ENCODE measurements at regions not wholly inside any gene's neighbourhood (a gene's known extent, or its start where the extent isn't known, plus 50 kb on each side); places are given as distances from the start of the nearest gene placed in this dataset.
"Not testable (repeated sequence)": the region's sequence is repeated elsewhere in the genome, so short reads cannot be mapped to it uniquely, and the experiment has no call there.

DNA sequence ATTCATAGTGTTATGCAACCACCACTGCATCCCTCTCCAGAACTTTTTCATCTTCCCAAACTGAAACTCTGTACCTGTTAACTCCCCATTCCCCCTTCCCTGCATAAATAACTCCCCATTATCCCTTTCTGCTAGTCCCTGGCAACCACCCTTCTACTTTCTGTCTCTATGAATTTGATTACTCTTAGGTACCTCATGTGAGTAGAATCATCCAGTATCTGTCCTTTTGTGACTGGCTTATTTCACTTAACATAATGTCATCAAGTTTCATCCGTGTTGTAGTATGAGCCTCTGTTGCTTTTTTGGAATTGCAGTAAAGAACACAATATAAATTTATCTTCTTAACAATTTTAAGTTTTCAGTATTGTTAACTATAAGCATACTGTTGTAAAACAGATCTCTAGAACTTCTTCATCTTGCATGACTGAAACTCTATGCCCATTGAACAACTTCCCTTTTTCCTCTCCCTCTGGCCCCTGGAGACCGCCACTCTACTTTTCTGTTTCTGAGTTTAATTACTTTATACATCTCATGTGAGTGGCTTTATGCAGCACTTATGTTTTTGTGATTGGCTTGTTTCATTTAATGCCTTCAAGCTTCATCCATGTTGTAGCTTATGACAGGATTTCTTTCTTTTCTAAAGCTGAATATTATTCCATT is 87.3 kb upstream of the ABCC4 start:
- intact Hi-C loops (cut with micrococcal nuclease): no loop called here

DNA sequence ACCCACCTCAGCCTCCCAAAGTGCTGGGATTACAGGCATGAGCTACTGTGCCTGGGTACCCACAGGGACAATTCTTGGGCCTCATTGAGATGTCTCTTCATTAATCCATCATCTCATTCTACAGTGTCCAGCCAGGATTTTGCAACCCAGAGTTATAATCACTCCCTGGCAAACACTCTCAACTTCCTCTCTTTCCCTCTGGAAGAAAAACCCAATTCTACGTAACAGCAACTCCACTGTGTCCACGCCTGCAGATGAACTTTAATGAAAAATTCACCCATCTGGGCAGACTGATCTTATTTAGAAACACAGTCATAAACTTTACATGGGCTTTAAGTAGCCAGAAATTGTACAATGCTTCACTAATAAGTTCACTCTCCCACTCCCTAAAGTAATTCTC is 90.1 kb upstream of the ABCC4 start:
- intact Hi-C loops (cut with micrococcal nuclease): no loop called here

DNA sequence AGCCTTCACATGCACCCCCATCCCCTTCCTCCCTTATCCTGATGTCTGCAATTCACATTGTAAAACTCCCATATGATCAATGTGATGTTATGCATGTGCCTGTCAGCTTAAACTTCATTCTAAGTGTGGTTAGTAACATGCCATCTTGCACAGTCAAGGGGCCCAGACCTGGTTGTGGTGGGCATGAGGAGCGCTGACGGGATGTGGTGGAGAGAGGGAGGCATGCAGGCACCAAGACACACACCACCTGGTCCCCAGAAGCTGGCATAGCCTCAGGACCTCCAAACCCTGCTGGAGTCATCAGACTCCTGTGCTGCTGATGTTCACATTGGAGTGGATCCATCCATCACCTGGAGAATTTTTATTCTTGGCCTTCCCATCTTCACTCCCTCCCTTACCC is 90.5 kb upstream of the ABCC4 start:
- intact Hi-C loops (cut with micrococcal nuclease): no loop called here

DNA sequence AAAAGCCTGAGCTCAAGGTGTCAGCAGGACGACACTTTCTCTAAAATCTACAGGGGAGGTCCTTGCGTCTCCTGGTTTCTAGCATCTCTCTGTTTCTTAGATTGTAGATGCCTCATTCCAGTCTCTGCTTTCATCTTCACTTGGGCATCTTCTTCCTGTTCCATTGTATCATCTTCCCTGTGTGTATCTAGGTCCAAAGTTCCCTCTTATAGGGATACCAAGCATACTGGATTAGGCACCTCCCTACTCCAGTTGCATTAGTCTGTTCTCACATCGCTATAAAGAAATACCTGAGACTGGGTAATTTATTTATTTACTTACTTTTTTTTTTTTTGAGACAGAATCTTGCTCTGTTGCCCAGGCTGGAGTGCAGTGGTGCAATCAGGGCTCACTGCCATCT is 91.3 kb upstream of the ABCC4 start:
- intact Hi-C loops (cut with micrococcal nuclease): no loop called here

DNA sequence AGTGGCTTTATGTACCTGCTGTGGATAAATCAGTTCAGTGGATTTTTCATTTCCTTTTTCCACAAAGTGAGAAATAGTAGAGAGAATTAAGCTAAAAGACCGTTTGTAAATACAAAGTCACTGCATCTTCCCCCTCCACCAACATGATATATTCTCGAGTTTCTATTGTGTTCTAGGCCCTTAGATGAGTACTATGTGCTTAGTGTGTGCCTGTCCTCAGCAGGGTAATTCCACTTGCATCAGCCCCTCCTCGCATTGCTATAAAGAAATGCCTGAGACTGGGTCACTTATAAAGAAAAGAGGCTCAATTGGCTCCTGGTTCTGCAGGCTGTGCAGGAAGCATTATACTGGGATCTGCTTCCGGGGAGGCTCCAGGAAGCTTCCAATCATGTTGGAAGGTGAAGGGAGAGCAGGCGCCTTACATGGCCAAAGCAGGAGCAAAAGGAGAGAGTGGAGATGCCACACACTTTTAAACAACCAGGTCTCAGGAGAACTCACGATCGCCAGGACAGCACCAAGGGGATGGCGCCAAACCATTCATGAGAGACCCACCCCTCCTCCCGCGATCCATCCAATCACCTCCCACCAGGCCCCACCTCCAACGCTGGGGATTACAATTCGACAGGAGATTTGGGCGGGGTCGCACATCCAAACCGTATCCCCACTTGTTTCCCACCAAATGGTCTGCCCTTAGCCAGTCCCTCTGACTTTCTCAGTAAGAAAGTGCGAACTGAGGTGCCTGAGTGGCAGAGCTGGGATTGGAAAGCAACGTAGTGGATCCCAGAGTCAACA is 102.3 kb upstream of the ABCC4 start:
- intact Hi-C loops (cut with micrococcal nuclease): loop anchor here (1.0 to 5.0 kb wide), 6 partner anchors 75 to 966 kb away; partner anchors contain the start of gene ABCC4

DNA sequence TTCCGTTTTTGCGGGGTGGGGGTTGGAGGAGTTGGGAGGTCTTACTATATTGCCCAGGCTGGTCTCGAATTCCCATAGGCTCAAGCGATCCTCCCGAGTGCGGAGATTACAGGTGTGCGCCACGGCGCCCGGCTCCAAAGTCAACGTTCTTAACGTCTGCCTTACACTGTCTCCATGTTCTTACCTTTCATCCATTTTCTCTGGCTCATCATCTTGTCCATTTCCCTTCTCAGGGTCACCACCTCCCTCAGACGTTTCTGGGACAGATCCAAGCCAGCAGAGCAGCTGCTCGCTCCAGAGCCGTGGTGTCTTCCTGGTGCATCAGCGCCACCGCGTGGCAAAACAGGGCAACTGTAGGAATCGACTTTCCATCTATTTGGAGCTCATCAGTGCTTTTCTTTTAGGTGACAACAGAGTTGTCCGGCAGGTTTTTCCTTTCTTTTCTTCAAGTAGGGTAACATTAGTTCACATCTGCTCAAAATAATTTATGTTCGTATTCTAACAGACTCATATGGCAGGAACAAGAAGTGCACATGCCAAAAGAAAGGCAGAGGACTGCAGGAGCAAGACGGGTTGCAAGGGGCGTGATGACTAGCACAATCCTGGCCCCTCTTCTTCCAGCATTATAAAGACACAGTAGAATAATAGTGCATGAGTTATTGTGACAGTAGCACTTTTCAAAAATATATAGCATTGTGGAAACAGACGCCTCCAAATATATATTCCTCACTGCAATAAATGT is 103.1 kb upstream of the ABCC4 start:
- intact Hi-C loops (cut with micrococcal nuclease): loop anchor here (1.0 to 5.0 kb wide), 6 partner anchors 74 to 967 kb away; partner anchors contain the start of gene ABCC4

DNA sequence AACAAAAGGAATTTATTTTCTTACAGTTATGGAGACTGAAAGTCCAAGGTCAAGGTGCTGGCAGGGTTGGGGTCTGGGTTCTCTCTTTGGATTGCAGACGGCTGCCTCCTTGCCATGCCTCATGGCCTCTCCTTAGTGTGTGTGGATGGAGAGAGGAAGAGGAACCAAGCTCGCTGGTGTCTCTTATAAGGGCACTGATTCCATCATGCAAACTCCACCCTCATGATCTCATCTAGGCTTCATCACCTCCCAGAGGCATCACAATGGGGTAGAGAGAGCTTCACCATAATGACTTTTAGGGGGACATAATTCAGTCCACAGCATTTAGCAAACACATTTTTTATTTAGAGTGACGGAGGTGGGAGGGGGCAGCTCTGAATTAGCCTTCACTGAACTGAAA is 104.9 kb upstream of the ABCC4 start:
- intact Hi-C loops (cut with micrococcal nuclease): no loop called here

DNA sequence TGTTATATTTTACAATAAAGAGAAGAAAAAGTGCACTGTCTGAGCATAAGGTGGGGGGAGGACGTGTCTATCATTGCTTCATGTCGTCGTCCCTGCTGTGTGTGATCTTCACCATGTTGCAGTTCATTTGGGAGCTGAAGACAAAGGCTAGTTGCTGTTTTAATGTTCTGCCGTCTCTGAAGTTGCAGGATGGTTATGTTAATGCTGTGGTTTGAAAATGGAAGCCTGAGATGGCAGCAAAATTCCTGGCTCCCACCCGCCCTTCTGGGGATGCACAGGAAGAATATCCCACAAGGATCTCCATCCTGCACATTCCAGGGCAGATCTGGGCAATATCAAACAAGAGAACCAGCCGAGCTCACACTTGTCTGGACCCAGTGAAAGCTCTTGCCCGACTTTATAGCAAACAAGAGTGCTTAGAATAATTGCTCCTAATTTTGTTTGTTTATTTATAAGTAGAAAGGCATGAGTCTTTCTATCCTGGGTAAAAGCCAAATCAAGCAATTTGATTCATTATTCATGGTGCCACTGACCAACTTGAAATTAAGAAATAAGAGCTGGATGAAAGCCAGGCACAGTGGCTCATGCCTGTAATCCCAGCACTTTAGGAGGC is 110.3 kb upstream of the ABCC4 start:
- intact Hi-C loops (cut with micrococcal nuclease): no loop called here

DNA sequence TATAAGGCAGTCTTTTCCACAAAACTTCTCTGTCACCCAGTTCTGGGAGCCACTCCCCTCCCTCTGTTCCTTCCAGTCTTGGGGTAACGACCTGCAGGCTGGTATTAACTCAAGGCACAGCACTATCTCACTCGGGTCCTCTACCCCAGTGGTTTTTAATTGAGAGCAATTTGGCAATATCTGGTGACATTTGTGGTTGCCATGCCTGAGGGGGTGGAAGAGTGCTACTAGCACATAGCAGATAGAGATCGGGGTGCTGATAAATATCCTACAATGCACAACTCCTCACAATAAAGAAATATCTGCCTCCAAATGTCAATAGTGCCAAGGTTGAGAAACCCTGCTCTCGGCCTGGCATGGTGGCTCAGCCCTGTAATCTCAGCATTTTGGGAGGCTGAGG is 117.7 kb upstream of the ABCC4 start:
- intact Hi-C loops (cut with micrococcal nuclease): no loop called here

DNA sequence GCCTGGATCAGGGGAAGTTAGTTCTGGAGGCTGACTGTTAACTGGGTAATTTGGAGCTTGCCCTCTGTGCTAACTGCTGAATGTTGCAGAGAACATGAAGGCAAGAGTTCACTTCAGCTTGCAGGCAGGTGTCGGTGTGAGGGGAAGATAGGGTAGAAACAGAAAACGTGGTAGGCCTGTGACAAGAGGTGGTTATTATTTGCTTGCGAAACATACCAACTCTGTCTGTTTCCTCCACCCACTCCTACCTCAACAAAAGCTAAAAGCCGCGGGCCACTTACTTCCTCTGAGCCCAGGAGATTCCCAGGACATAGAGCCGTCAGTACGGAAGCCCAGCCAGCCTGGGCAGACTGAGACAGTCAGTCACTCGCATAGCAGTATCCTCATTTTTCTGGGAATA is 119.2 kb upstream of the ABCC4 start:
- intact Hi-C loops (cut with micrococcal nuclease): no loop called here

DNA sequence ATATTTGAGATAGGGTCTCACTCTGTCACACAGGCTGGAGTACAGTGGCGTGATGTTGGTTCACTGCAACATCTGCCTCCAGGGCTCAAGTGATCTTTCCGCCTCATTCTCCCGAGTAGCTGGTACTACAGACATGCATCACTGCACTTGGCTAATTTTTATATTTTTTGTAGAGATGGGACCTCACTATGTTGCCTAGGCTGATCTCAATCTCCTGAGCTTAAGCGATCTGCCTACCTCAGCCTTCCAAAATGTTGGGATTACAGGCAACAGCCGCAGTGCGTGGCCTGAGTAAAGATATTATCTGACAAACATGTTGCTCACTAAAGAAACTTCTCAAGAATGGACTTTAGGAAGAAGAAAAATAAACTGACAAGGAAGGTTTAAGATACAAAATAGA is 125.4 kb upstream of the ABCC4 start:
- intact Hi-C loops (cut with micrococcal nuclease): no loop called here

DNA sequence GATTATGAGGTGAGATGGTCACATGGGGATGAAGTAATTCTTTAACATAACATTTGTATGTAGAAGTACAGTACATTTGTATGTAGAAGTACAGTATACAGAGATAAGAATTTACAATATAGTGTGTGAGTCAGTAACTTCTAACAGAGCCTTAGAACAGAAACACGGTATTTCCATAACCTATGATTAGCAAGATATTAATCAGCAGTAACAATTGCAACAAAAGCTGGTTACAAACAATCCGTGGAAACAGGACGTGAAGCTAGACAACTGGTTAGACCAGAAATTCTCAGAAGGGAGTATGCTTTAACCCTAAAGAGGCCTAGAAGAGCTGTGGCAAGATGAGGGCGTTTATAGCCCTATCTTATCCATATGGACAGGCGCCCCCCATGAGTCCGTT is 122.0 kb upstream of the CLDN10 start:
- intact Hi-C loops (cut with micrococcal nuclease): not testable (repeated sequence)

DNA sequence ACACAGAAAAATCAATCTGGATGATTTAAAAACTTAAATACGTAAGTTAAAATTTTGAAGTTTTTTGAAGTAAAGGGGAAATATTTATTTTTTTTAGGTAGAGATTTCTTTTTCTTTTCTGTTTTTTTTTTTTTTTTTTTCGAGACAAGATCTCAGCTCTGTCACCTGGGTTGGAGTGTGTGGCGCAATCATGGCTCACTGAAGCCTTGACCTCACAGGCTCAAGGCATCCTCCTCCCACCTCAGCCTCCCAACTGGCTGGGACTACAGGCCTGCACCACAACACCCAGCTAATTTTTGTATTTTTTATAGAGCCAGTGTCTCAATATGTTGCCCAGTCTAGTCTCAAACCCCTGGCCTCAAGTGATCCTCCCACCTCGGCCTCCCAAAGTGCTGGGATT is 120.4 kb upstream of the CLDN10 start:
- intact Hi-C loops (cut with micrococcal nuclease): no loop called here

DNA sequence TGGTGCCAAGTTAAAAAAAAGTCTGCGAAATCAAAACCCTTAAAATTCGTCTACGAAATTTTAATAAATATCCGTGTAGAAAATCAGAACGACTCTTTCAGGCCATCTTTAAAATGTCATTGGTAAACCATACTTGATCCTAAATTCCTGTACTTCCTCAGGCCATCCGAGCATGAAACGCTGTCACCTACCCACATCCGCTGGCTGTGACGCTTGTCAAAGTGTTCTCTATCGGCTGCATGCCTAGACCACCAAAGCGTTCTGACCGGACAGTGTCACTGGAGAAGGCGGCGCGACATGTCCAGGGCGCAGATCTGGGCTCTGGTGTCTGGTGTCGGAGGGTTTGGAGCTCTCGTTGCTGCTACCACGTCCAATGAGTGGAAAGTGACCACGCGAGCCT is 119.0 kb upstream of the CLDN10 start:
- intact Hi-C loops (cut with micrococcal nuclease): no loop called here

DNA sequence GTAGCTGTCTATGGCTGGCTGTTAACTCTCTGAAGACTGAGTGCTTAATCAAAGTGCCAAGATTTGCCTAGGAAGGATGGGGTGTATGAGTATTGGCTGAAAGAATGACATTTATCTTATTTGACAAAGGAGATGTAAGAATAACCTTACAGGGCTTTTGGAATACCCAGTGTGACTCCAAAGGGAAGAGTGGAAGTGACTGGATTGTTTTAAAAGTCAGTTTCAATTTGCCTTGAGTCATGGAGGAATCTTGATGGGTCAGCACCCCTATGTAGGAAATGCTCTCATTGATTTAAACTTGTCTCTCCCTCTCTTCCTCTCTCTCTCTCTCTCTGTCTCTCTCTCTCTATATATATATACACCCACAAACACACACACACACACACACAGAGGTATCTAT is 118.4 kb upstream of the CLDN10 start:
- intact Hi-C loops (cut with micrococcal nuclease): no loop called here

DNA sequence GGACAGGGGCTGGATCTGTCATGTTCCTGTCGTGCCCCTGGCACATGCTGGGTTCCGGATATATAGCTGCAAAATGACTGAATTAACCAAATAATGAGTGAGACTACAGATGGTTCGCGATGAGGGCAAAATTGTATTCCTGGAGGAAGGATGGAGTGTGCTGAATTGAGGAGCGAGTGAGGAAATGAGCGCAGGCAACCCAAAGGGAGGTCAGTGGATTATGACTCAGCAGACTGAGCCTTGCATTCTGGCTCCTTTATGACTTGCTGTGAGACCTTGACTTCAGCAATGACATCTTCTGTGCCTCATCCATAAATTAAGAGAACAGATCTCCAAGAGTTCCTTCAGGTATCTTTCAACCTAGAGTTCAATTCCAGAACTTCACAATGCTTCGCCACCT is 115.0 kb upstream of the CLDN10 start:
- intact Hi-C loops (cut with micrococcal nuclease): no loop called here

DNA sequence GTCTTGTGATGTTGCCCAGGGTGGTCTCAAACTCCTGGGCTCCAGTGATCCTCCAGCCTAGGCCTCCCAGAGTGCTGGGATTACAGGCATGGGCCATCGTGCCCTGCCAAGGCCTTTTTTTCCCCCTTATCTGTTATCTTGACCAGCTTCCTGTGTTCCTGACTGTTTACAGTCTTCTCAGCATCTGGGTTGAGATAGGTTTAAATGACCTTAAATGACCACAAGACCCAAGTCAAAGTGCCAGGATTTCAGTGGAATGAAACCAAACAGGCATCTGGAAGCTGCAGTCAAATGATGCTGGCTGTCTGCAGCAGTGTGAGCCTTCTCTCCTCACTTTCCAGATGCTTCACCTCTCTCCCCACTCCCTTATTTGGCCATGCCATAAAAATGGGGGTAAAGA is 114.2 kb upstream of the CLDN10 start:
- intact Hi-C loops (cut with micrococcal nuclease): no loop called here

DNA sequence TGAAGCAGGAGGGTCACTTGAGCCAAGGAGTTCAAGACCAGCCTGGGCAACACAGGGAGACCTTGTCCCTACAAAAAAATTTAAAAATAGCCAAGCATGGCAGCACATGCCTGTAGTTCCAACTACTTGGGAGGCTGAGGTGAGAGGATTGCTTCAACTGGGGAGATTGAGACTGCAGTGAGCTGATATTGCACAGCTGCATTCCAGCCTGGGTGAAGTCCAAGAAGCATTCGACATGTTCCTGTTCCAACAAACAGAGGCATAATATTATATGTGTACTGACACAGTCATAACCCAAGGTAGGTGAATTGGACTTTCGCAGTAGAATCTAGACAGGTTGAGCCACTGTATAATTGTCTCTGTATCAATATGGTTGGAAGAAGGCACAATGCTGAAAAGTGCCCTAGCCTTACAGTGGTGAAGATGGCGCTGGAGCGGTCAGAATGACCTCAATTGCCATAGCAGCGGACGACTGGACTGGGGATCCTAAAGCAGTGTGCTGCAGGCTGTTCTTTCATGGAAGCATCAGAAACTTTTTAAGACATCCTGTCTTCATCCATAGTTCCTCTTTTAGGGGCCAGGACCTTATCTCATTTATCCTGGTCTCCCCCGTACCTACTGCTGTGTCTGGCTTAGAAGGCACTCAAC is 112.0 kb upstream of the CLDN10 start:
- intact Hi-C loops (cut with micrococcal nuclease): no loop called here

DNA sequence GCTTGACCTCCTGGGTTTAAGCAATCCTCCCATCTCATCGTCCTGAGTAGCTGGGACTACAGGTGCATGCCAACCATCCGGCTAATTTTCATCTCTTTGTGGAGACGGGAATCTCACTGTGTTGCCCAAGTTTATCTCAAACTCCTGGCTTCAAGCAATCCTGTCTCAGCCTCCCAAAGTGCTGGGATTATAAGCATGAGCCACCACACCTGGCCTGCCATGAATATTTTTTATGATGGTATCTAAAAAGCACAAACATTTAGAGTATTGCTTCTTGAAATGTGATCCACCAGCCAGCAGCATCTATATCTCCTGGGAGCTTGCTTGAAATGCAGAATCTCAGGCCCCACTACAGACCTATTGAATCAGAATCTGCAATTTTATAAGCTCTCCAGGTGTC is 111.2 kb upstream of the CLDN10 start:
- intact Hi-C loops (cut with micrococcal nuclease): no loop called here

DNA sequence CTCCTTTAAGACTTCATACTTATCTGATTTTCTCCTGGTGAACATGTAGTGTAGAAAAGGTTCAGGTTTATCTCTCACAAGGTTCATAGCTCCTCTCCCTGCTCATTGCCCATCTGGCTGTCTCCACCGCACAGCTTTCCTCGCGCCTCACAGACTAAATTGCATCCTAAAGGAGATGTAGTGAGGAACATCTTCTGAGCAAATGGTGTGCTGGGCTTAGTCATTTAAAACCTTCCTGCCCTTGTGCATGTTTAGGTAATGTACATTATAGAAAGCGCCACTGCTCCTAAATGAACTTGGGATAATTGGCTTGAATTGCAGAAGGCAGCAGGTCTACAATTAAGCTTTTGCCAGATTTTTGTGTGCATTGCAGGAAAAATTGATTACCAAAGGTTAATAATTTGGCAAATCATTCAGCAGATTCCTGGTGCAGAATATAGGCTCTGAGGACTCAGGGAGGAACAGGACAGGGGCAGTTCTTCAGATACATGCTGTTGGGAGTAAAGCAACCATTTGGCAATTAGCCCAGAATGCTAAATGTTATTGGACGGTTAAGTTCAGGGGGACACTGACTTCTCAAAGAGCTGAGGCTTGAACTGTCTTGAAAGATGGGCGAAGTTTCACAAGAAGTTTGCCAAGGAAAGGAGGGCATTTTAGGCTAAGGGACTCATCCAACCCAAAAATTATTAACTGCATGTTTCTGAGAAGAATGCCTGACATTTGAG is 108.4 kb upstream of the CLDN10 start:
- intact Hi-C loops (cut with micrococcal nuclease): no loop called here

DNA sequence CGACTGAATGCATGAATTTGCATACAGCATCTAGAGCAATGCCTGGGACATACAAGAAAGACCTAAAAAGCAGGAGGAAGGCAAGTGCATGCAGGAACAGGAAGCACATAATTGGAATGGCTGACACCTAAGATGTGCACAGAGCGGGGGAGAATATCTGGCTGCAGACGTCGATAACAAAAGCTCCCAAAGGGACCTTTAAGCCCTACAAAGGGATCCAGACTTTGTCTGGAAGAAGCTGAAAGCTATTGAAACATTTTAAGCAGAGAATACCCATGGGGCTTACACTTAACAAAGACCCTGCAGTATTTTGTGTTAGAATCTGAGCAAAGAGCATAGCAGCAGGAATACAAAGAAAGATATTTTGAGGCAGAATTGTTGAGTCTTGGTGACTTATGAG is 107.4 kb upstream of the CLDN10 start:
- intact Hi-C loops (cut with micrococcal nuclease): no loop called here

Data from T-helper 2 cell treated with Interferon-gamma antibody and Interleukin-4, amounts not matched to agents 100 ng/mL and 5 ng/mL, for 36 hours (primary cell).